Endothelial cell of umbilical vein (primary cell): ENCODE measurements at regions not wholly inside any gene's neighbourhood (a gene's known extent, or its start where the extent isn't known, plus 50 kb on each side); places are given as distances from the start of the nearest gene placed in this dataset.

Experiments used
- BruUV-seq: library from RNA; stranded (reverse); fragments of 400-500 nt; replicated peaks from 2 replicates; lab custom pipeline; 2021; lab: Mats Ljungman, UMichigan
- CTCF ChIA-PET: fragments of 300-600, 350-600 bp; sonication (Branson Sonifier 250); formaldehyde crosslinking; loops from one replicate; lab custom pipeline; 2021; ENCODE audit warnings: antibody characterized with exemption, inconsistent platforms; lab: Charles Lee
- POLR2A ChIA-PET: fragments of 300-600, 350-600 bp; sonication (Branson Sonifier 250); formaldehyde crosslinking; loops from one replicate; lab custom pipeline; 2021; ENCODE audit warnings: antibody characterized with exemption, inconsistent platforms; lab: Charles Lee
- DNase-seq: peaks from one replicate; pipeline ENCODE4 v3.0.0-alpha.2; 2011; ENCODE audit warnings: low read depth, low spot score
- FAIRE-seq: peaks from 2 replicates; lab custom pipeline; 2011; peaks lifted over from hg19 to GRCh38; lab: Jason Lieb, UNC
- H2AFZ ChIP-seq: 2 replicates; pipeline ENCODE4 v1.6.0; 2012; ENCODE audit warnings: low read depth, low read length, control low read depth, inconsistent platforms
- H3K27ac ChIP-seq: 2 replicates; pipeline ENCODE4 v1.5.1; 2011; ENCODE audit warnings: low read depth, mild to moderate bottlenecking, control low read depth, low read length, moderate library complexity; ENCODE audit not compliant: insufficient read depth
- H3K27me3 ChIP-seq, 2 experiments: 2 replicates each; pipeline versions ENCODE4 v1.6.0 to v1.6.1; 2011; ENCODE audit warnings: low read length in 2 of 2, mixed read lengths in 1 of 2; ENCODE audit not compliant: control insufficient read depth in 2 of 2, insufficient read depth in 2 of 2
- H3K36me3 ChIP-seq, 2 experiments: 2 replicates in 1 of 2; 3 replicates in 1 of 2; pipeline ENCODE4 v1.5.1; 2011; ENCODE audit warnings: low read length in 2 of 2, mild to moderate bottlenecking in 1 of 2, moderate library complexity in 1 of 2; ENCODE audit not compliant: control insufficient read depth in 2 of 2, insufficient read depth in 2 of 2; ENCODE audit errors: extremely low read depth in 1 of 2
- H3K4me1 ChIP-seq: 3 replicates; pipeline ENCODE4 v1.5.1; 2011; ENCODE audit warnings: mild to moderate bottlenecking, low read length; ENCODE audit not compliant: control insufficient read depth, insufficient read depth; ENCODE audit errors: extremely low read depth
- H3K4me2 ChIP-seq: 2 replicates; pipeline ENCODE4 v1.6.1; 2011; ENCODE audit warnings: low read length, control low read depth, mixed read lengths; ENCODE audit not compliant: insufficient read depth
- H3K4me3 ChIP-seq, 3 experiments: fragments of 200-600 bp in 1 of 3; sonication (generic), shearing (Covaris generic) in 1 of 3; replicated peaks in 1 of 3; 2 replicates each; pipeline ENCODE4 v1.5.1; 2011 to 2016; ENCODE audit warnings: control low read depth in 3 of 3, low read length in 3 of 3, mild to moderate bottlenecking in 2 of 3, inconsistent platforms in 1 of 3, low read depth in 1 of 3, moderate library complexity in 1 of 3; ENCODE audit not compliant: insufficient read depth in 1 of 3
- H3K79me2 ChIP-seq: 2 replicates; pipeline ENCODE4 v1.6.0; 2012; ENCODE audit warnings: low read length, inconsistent platforms; ENCODE audit not compliant: control insufficient read depth, insufficient read depth
- H3K9ac ChIP-seq: replicated peaks from 2 replicates; pipeline ENCODE3; 2011; ENCODE audit warnings: low read length, control low read depth; ENCODE audit not compliant: insufficient read depth; ENCODE audit errors: extremely low read depth
- H3K9me1 ChIP-seq: replicated peaks from 3 replicates; pipeline ENCODE4 v1.6.0; 2011; ENCODE audit warnings: mild to moderate bottlenecking, low read length; ENCODE audit not compliant: control insufficient read depth, insufficient read depth; ENCODE audit errors: extremely low read depth
- H3K9me3 ChIP-seq: replicated peaks from 2 replicates; pipeline ENCODE4 v1.5.1; 2012; ENCODE audit warnings: low read length, inconsistent platforms; ENCODE audit not compliant: control insufficient read depth, insufficient read depth
- H4K20me1 ChIP-seq: replicated peaks from 2 replicates; pipeline ENCODE3; 2011; ENCODE audit warnings: mild to moderate bottlenecking, low read length; ENCODE audit not compliant: control insufficient read depth, insufficient read depth; ENCODE audit errors: extremely low read depth
- CTCF ChIP-seq, 2 donors: IDR thresholded peaks; 1 replicate in 1 of 2; 2 replicates in 1 of 2; pipeline ENCODE4 v1.5.1; 2011; ENCODE audit warnings: low read length in 2 of 2, mild to moderate bottlenecking in 2 of 2, moderate library complexity in 2 of 2, control low read depth in 1 of 2, inconsistent platforms in 1 of 2, low read depth in 1 of 2; ENCODE audit not compliant: insufficient read depth in 1 of 2; ENCODE audit errors: extremely low read depth in 1 of 2
- EZH2 ChIP-seq: IDR thresholded peaks from 2 replicates; pipeline ENCODE4 v1.6.1; 2012; ENCODE audit warnings: borderline replicate concordance, low read depth, mild to moderate bottlenecking, moderate library complexity, low read length, inconsistent platforms; ENCODE audit not compliant: severe bottlenecking
- FOS ChIP-seq: IDR thresholded peaks from 2 replicates; pipeline ENCODE4 v1.6.1; 2011; ENCODE audit warnings: mild to moderate bottlenecking, low read length, moderate library complexity, borderline replicate concordance; ENCODE audit not compliant: insufficient read depth
- GATA2 ChIP-seq: IDR thresholded peaks from 2 replicates; pipeline ENCODE4 v1.7.0; 2011; ENCODE audit warnings: low read depth, mild to moderate bottlenecking, moderate library complexity, mixed read lengths, low read length; ENCODE audit not compliant: insufficient read length, insufficient read depth
- JUN ChIP-seq: IDR thresholded peaks from 2 replicates; pipeline ENCODE4 v1.6.1; 2011; ENCODE audit warnings: borderline replicate concordance, low read depth; ENCODE audit not compliant: insufficient read length, insufficient read depth
- MYC ChIP-seq: IDR thresholded peaks from one replicate; pipeline ENCODE4 v1.6.1; 2011; ENCODE audit warnings: mild to moderate bottlenecking, low read depth, low read length
- POLR2A ChIP-seq: IDR thresholded peaks from 2 replicates; pipeline ENCODE4 v1.6.1; 2012; ENCODE audit warnings: low read depth, mild to moderate bottlenecking, control low read depth, low read length
- POLR2AphosphoS5 ChIP-seq: IDR thresholded peaks from 2 replicates; pipeline ENCODE4 v1.6.1; 2012; ENCODE audit warnings: low read depth, mild to moderate bottlenecking, control low read depth, low read length, moderate library complexity; ENCODE audit not compliant: insufficient read depth
- dilution Hi-C: fragments of 300-500 bp; cut with MboI; formaldehyde crosslinking; loops from one replicate; pipeline ENCODE4 v1.15.0; 2019; ENCODE audit warnings: low sequenced_read_pairs; ENCODE audit not compliant: extremely low pct_ligation_motif_present
- intact Hi-C: fragments of 100-400 bp; cut with micrococcal nuclease; formaldehyde crosslinking; loops from one replicate; pipeline ENCODE4 v1.10.0; 2022
- TF ChIP-seq, protein P1 (sequence below): IDR thresholded peaks from 2 replicates; pipeline ENCODE4 v1.6.1; 2011; ENCODE audit not compliant: insufficient read depth, insufficient read length

DNA sequence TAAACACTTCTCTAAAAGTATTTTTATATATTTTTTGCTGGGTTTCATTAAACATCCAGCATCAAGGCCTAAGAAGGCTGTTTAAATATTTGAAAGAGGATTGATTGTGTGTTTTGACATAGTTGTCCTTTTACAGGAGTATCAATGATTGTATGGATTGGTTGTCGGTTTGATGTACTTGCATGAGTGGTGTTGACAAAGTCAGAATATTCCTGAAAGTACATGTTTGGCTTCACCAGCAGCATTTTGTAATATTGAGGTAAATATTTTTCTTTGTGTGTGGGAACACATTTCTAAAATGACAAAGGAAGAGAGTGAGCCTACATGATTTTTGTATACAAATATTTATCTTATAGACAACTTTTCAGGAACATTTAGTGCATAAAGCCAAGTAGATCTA, 269.7 kb downstream of the PTBP2 start:
- Histone ChIP-seq H3K4me1 (no peaks in the 10 kb centered on the region), H4K20me1 (no peaks in the 10 kb centered on the region), H3K79me2 (no peaks in the 10 kb centered on the region), H3K9me1 (no peaks in the 10 kb centered on the region), H3K36me3 (no peaks in the 10 kb centered on the region), H3K4me2 (no peak overlapping the region), H2AFZ (no peak overlapping the region), H3K9ac (no peak overlapping the region), H3K4me3 (no peak overlapping the region), H3K27ac (no peak overlapping the region), H3K27me3 (no peaks in the 10 kb centered on the region), H3K9me3 (no peaks in the 10 kb centered on the region)
- no TSS peak for BruUV-seq
- intact Hi-C loops (no loop called here), dilution Hi-C loops (no loop called here)
- ChIA-PET POLR2A (no interaction called here), CTCF (no interaction called here)
- FAIRE-seq (no peak), DNase-seq (no peak)
- TF ChIP-seq POLR2AphosphoS5 (no peak), POLR2A (no peak), CTCF (IDR thresholded peaks at IDR 0.05; ENCODE audit: extremely low read depth in 1 of 2, insufficient read depth in 1 of 2, low read depth in 1 of 2, low read length in 2 of 2) (no peak), JUN (no peak), MYC (no peak), GATA2 (no peak), FOS (no peak), EZH2 (no peak)
- TF ChIP-seq, protein P1, sequence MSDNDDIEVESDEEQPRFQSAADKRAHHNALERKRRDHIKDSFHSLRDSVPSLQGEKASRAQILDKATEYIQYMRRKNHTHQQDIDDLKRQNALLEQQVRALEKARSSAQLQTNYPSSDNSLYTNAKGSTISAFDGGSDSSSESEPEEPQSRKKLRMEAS = no peak
